Neural cell (in vitro differentiated cells): ENCODE measurements at regions not wholly inside any gene's neighbourhood (a gene's known extent, or its start where the extent isn't known, plus 50 kb on each side); places are given as distances from the start of the nearest gene placed in this dataset.
"Not testable (repeated sequence)": the region's sequence is repeated elsewhere in the genome, so short reads cannot be mapped to it uniquely, and the experiment has no call there.

Experiments
- H2AFZ ChIP-seq: fragments of 200-600, 300-800 bp; sonication (generic), shearing (Covaris generic); 2 replicates; pipeline ENCODE4 v1.6.0; 2014; ENCODE audit warnings: low read depth, mild to moderate bottlenecking, antibody characterized with exemption, low read length, moderate library complexity
- H3F3A ChIP-seq: fragments of 200-600 bp; shearing (Covaris generic); 2 replicates; pipeline ENCODE4 v1.6.1; 2016; ENCODE audit warnings: mild to moderate bottlenecking, moderate library complexity, mixed read lengths, antibody characterized with exemption, low read length; ENCODE audit not compliant: insufficient read depth, poor library complexity, severe bottlenecking
- H3K27ac ChIP-seq: fragments of 200-600, 300-800 bp; sonication (generic), shearing (Covaris generic); 2 replicates; pipeline ENCODE4 v1.5.1; 2014; ENCODE audit warnings: mild to moderate bottlenecking, low read length, moderate library complexity
- H3K27me3 ChIP-seq: fragments of 300-800, 200-600 bp; sonication (generic), shearing (Covaris generic); 2 replicates; pipeline ENCODE4 v1.6.0; 2014; ENCODE audit warnings: mild to moderate bottlenecking, low read depth, low read length, moderate library complexity; ENCODE audit not compliant: insufficient read depth
- H3K36me3 ChIP-seq: fragments of 300-800, 200-600 bp; sonication (generic), shearing (Covaris generic); 2 replicates; pipeline ENCODE4 v1.5.1; 2014; ENCODE audit warnings: mild to moderate bottlenecking, antibody characterized with exemption, low read length, moderate library complexity; ENCODE audit not compliant: insufficient read depth
- H3K4me2 ChIP-seq: fragments of 300-800, 200-600 bp; sonication (generic), shearing (Covaris generic); 2 replicates; pipeline ENCODE4 v1.6.0; 2014; ENCODE audit warnings: mild to moderate bottlenecking, low read length
- H3K4me3 ChIP-seq: fragments of 300-800, 200-600 bp; sonication (generic), shearing (Covaris generic); 2 replicates; pipeline ENCODE4 v1.5.1; 2014; ENCODE audit warnings: mild to moderate bottlenecking, low read length, moderate library complexity
- H3K79me2 ChIP-seq: fragments of 200-600 bp; shearing (Covaris generic); replicated peaks from 2 replicates; pipeline ENCODE4 v1.6.0; 2014; ENCODE audit warnings: mild to moderate bottlenecking, low read length, moderate library complexity; ENCODE audit not compliant: insufficient read depth
- H3K9ac ChIP-seq: fragments of 300-800, 200-600 bp; sonication (generic), shearing (Covaris generic); 2 replicates; pipeline ENCODE4 v1.6.1; 2016; ENCODE audit warnings: mild to moderate bottlenecking, low read length, mixed read lengths
- H3K9me2 ChIP-seq: fragments of 200-600 bp; shearing (Covaris generic); 2 replicates; pipeline ENCODE4 v1.6.1; 2016; ENCODE audit warnings: mild to moderate bottlenecking, low read length, mixed read lengths; ENCODE audit not compliant: insufficient read depth
- H3K9me3 ChIP-seq: fragments of 200-600, 300-800 bp; sonication (generic), shearing (Covaris generic); 2 replicates; pipeline ENCODE4 v1.6.1; 2016; ENCODE audit warnings: mild to moderate bottlenecking, mixed run types, low read length, moderate library complexity, mixed read lengths
- H4K20me1 ChIP-seq: fragments of 200-600 bp; shearing (Covaris generic); 2 replicates; pipeline ENCODE4 v1.6.1; 2016; ENCODE audit warnings: mild to moderate bottlenecking, mixed run types; ENCODE audit not compliant: insufficient read depth
- CTCF ChIP-seq: fragments of 450-650 bp; IDR thresholded peaks from 2 replicates; pipeline ENCODE4 v1.5.1; 2014; ENCODE audit warnings: antibody characterized with exemption, mild to moderate bottlenecking, moderate library complexity; ENCODE audit not compliant: poor library complexity, severe bottlenecking
- EP300 ChIP-seq: fragments of 450-650 bp; conservative IDR thresholded peaks from 2 replicates; pipeline ENCODE4 v1.6.1; 2014; ENCODE audit warnings: antibody characterized with exemption, mild to moderate bottlenecking, moderate library complexity; ENCODE audit not compliant: poor library complexity, severe bottlenecking
- EZH2 ChIP-seq: fragments of 200-600, 300-800 bp; shearing (Covaris generic), sonication (generic); IDR thresholded peaks from 2 replicates; pipeline ENCODE4 v1.6.1; 2014; ENCODE audit warnings: antibody characterized with exemption, low read length, borderline replicate concordance, mild to moderate bottlenecking; ENCODE audit not compliant: insufficient read depth, poor library complexity, severe bottlenecking
- MXI1 ChIP-seq: fragments of 450-650 bp; conservative IDR thresholded peaks from 2 replicates; pipeline ENCODE4 v1.6.1; 2014; ENCODE audit warnings: antibody characterized with exemption, mild to moderate bottlenecking; ENCODE audit not compliant: poor library complexity, severe bottlenecking
- POLR2AphosphoS5 ChIP-seq: IDR thresholded peaks from 2 replicates; pipeline ENCODE4 v1.6.1; 2012
- RAD21 ChIP-seq: fragments of 450-650 bp; conservative IDR thresholded peaks from 2 replicates; pipeline ENCODE4 v1.6.1; 2014; ENCODE audit warnings: antibody characterized with exemption, mild to moderate bottlenecking, moderate library complexity
- REST ChIP-seq: IDR thresholded peaks from 2 replicates; pipeline ENCODE4 v1.6.1; 2012; ENCODE audit warnings: borderline replicate concordance
- SMC3 ChIP-seq: fragments of 450-650 bp; conservative IDR thresholded peaks from 2 replicates; pipeline ENCODE4 v1.6.1; 2014; ENCODE audit warnings: antibody characterized with exemption, mild to moderate bottlenecking, moderate library complexity; ENCODE audit not compliant: poor library complexity
- TAF1 ChIP-seq: IDR thresholded peaks from 2 replicates; pipeline ENCODE4 v1.6.1; 2012; ENCODE audit warnings: low read depth

- not testable (repeated sequence) for H3K9me2 ChIP-seq, H3K27ac ChIP-seq, H3K9me3 ChIP-seq, H4K20me1 ChIP-seq, H3K27me3 ChIP-seq, H3F3A ChIP-seq, H3K79me2 ChIP-seq, H2AFZ ChIP-seq, H3K4me2 ChIP-seq, H3K36me3 ChIP-seq, H3K9ac ChIP-seq, H3K4me3 ChIP-seq
Measured at GRCh38 chr10:61818251-61818650, 83.2 kb upstream of the ARID5B start.

GRCh38 chr10:61819208-61819607 lies 82.3 kb upstream of the ARID5B start:
- H3K4me3 ChIP-seq, result no peak overlapping the region
- no peak overlapping the region for H3K27ac ChIP-seq
- no peaks in the 10 kb centered on the region for H3K9me2 ChIP-seq
- H3K36me3 ChIP-seq, result no peaks in the 10 kb centered on the region
- no peak overlapping the region for H2AFZ ChIP-seq
- H3K9me3 ChIP-seq, result no peaks in the 10 kb centered on the region
- H4K20me1 ChIP-seq, result no peaks in the 10 kb centered on the region
- H3K9ac ChIP-seq, result no peak overlapping the region
- no peaks in the 10 kb centered on the region for H3K79me2 ChIP-seq
- no peak overlapping the region for H3K4me2 ChIP-seq
- no peaks in the 10 kb centered on the region for H3K27me3 ChIP-seq
- H3F3A ChIP-seq, result no peaks in the 10 kb centered on the region
- TF ChIP-seq CTCF (no peak), REST (no peak), SMC3 (no peak), RAD21 (no peak), TAF1 (no peak), MXI1 (no peak)

GRCh38 chr10:61821153-61821552 lies 80.3 kb upstream of the ARID5B start:
- Histone ChIP-seq H3K79me2 (no peaks in the 10 kb centered on the region), H3K27ac (no peak overlapping the region), H3K9me2 (no peaks in the 10 kb centered on the region), H3K9me3 (no peaks in the 10 kb centered on the region), H3K27me3 (no peaks in the 10 kb centered on the region), H3K4me3 (no peak overlapping the region), H3K36me3 (no peaks in the 10 kb centered on the region), H4K20me1 (no peaks in the 10 kb centered on the region), H3F3A (no peaks in the 10 kb centered on the region), H2AFZ (no peak overlapping the region), H3K9ac (no peak overlapping the region), H3K4me2 (no peak overlapping the region)
- TF ChIP-seq REST, result no peak
- TF ChIP-seq SMC3, result no peak
- no peak for TF ChIP-seq MXI1
- TF ChIP-seq POLR2AphosphoS5, result no peak
- no peak for TF ChIP-seq RAD21
- no peak for TF ChIP-seq TAF1
- TF ChIP-seq EZH2, result no peak
- TF ChIP-seq CTCF, result no peak
- no peak for TF ChIP-seq EP300
